B cell (primary cell): ENCODE measurements at regions not wholly inside any gene's neighbourhood (a gene's known extent, or its start where the extent isn't known, plus 50 kb on each side); places are given as distances from the start of the nearest gene placed in this dataset.

Experiments used
- ATAC-seq: fragments of 200-7000 bp; cut with Tn5 transposase; one replicate; pipeline ENCODE4 v1.10.0; 2021; ENCODE audit warnings: low read depth, mild to moderate bottlenecking, moderate number of reproducible peaks, moderate library complexity
- CTCF ChIA-PET: fragments of 350-600 bp; sonication (Branson Sonifier 250); formaldehyde crosslinking; loops from one replicate; lab custom pipeline; 2021; ENCODE audit warnings: antibody characterized with exemption, inconsistent platforms; lab: Charles Lee
- POLR2A ChIA-PET: fragments of 350-600 bp; sonication (Branson Sonifier 250); formaldehyde crosslinking; loops from one replicate; lab custom pipeline; 2021; ENCODE audit warnings: antibody characterized with exemption; lab: Charles Lee
- DNase-seq: peaks from one replicate; pipeline ENCODE4 v3.0.0; 2013
- H2AFZ ChIP-seq: 2 replicates; pipeline ENCODE4 v1.6.1; 2012; ENCODE audit warnings: mild to moderate bottlenecking, low read depth, low read length; ENCODE audit not compliant: insufficient read depth, poor library complexity, severe bottlenecking
- H3K27ac ChIP-seq, 2 donors: 1 replicate in 1 of 2; 2 replicates in 1 of 2; pipeline ENCODE4 v1.5.1; 2012 to 2013; ENCODE audit warnings: low read length in 2 of 2, mild to moderate bottlenecking in 2 of 2, moderate library complexity in 1 of 2
- H3K27me3 ChIP-seq, 4 experiments: fragments of 200-600 bp in 1 of 4; sonication (generic) in 1 of 4; replicated peaks in 1 of 4; 1 replicate in 2 of 4; 2 replicates in 2 of 4; pipeline versions ENCODE4 v1.6.1 to v1.7.0; 2013 to 2016; ENCODE audit warnings: low read length in 3 of 4, mild to moderate bottlenecking in 2 of 4, mixed read lengths in 1 of 4, moderate library complexity in 1 of 4; ENCODE audit not compliant: insufficient read depth in 4 of 4, control insufficient read depth in 3 of 4; ENCODE audit errors: control extremely low read depth in 1 of 4
- H3K36me3 ChIP-seq, 2 experiments: replicated peaks in 1 of 2; 1 replicate in 1 of 2; 2 replicates in 1 of 2; pipeline versions ENCODE4 v1.6.1 to v1.7.1; 2013; ENCODE audit warnings: low read length in 1 of 2; ENCODE audit not compliant: insufficient read depth in 2 of 2, control insufficient read depth in 1 of 2; ENCODE audit errors: control extremely low read depth in 1 of 2, extremely low read depth in 1 of 2
- H3K4me1 ChIP-seq, 2 donors: fragments of 200-600 bp in 1 of 2; sonication (generic) in 1 of 2; 1 replicate in 1 of 2; 2 replicates in 1 of 2; pipeline versions ENCODE4 v1.5.1 to v1.6.1; 2013 to 2017; ENCODE audit warnings: low read length in 2 of 2; ENCODE audit not compliant: control insufficient read depth in 2 of 2, insufficient read depth in 2 of 2
- H3K4me2 ChIP-seq: replicated peaks from 2 replicates; pipeline ENCODE3; 2012; ENCODE audit warnings: mild to moderate bottlenecking, low read depth, low read length; ENCODE audit not compliant: poor library complexity, severe bottlenecking
- H3K4me3 ChIP-seq, 5 experiments: fragments of 200-600 bp in 1 of 5; sonication (generic) in 1 of 5; 1 replicate in 3 of 5; 2 replicates in 2 of 5; pipeline versions ENCODE4 v1.5.1 to v1.7.0; 2011 to 2016; ENCODE audit warnings: low read length in 4 of 5, mild to moderate bottlenecking in 4 of 5, low read depth in 2 of 5, control low read depth in 1 of 5, moderate library complexity in 1 of 5; ENCODE audit not compliant: insufficient read depth in 1 of 5; ENCODE audit errors: control extremely low read depth in 1 of 5, extremely low read depth in 1 of 5
- H3K79me2 ChIP-seq: fragments of 200-600 bp; sonication (generic); one replicate; pipeline ENCODE4 v1.6.0; 2016; ENCODE audit warnings: low read length; ENCODE audit not compliant: control insufficient read depth, insufficient read depth
- H3K9ac ChIP-seq: fragments of 200-600 bp; sonication (generic); 2 replicates; pipeline ENCODE4 v1.6.1; 2017; ENCODE audit warnings: mild to moderate bottlenecking, low read length, moderate library complexity
- H3K9me3 ChIP-seq, 3 donors: one replicate each; pipeline versions ENCODE4 v1.6.1 to v1.7.1; 2013; ENCODE audit warnings: low read length in 2 of 3; ENCODE audit not compliant: control insufficient read depth in 2 of 3, insufficient read depth in 1 of 3; ENCODE audit errors: control extremely low read depth in 1 of 3
- H4K20me1 ChIP-seq: 2 replicates; pipeline ENCODE4 v1.6.0; 2012; ENCODE audit warnings: mild to moderate bottlenecking, low read length; ENCODE audit not compliant: insufficient read depth, control insufficient read depth, poor library complexity, severe bottlenecking
- H3K27ac Mint-ChIP-seq: one replicate; pipeline ENCODE4 v1.8.0; 2021; ENCODE audit warnings: mixed read lengths
- H3K27me3 Mint-ChIP-seq: one replicate; pipeline ENCODE4 v1.8.0; 2021; ENCODE audit warnings: mixed read lengths
- H3K4me1 Mint-ChIP-seq: one replicate; pipeline ENCODE4 v1.8.0; 2021; ENCODE audit warnings: mixed read lengths
- H3K4me3 Mint-ChIP-seq: one replicate; pipeline ENCODE4 v1.8.0; 2021; ENCODE audit warnings: mixed read lengths
- H3K9me3 Mint-ChIP-seq: one replicate; pipeline ENCODE4 v1.8.0; 2022; ENCODE audit warnings: mixed read lengths; ENCODE audit not compliant: insufficient read depth
- EZH2 ChIP-seq: IDR thresholded peaks from 2 replicates; pipeline ENCODE4 v1.6.1; 2012; ENCODE audit warnings: borderline replicate concordance, low read depth, mild to moderate bottlenecking, moderate library complexity, low read length; ENCODE audit not compliant: insufficient read depth, poor library complexity, severe bottlenecking
- WGBS: methylation state at CpG from one replicate; pipeline ENCODE4 v1.1.5; 2013; ENCODE audit warnings: missing lambda C conversion rate; ENCODE audit not compliant: insufficient coverage; 5-methylcytosine and 5-hydroxymethylcytosine counted together
- intact Hi-C: fragments of 100-400 bp; cut with micrococcal nuclease; formaldehyde crosslinking; loops from one replicate; pipeline ENCODE4 v1.10.0; 2022
- TF ChIP-seq, protein P1 (sequence below): fragments of 200-600 bp; IDR thresholded peaks from one replicate; pipeline ENCODE4 v1.8.0; 2022; ENCODE audit warnings: antibody characterized with exemption, mild to moderate bottlenecking

DNA sequence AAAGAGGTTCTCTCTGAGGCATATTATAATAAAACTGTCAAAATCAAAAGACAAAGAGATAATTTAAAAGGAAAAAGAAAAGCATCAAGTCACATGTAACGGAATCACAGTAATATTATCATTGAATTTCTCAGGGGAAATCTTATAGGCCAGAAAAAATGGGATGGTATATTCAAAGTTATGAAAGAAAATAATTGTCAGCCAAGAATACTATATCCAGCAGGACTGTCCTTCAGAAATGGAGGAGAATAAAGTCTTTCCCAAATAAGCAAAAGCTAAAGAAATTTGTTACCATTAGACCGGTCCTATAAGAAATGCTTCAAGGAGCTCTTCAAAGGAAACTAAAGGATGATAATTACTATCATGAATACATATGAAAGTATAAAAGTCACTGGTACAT lies 342.0 kb upstream of the GRAMD2B start:
- Histone ChIP-seq H3K4me3 (no peak overlapping the region), H3K9me3 (peaks cover 0 to 16% (median 11%) of the 10 kb centered on the region in 3 donors), H3K4me1 (no peaks in the 10 kb centered on the region), H3K4me2 (no peak overlapping the region), H3K36me3 (no peaks in the 10 kb centered on the region), H4K20me1 (no peaks in the 10 kb centered on the region), H3K9ac (no peak overlapping the region), H3K79me2 (no peaks in the 10 kb centered on the region), H2AFZ (no peak overlapping the region), H3K27me3 (peaks cover 0 to 3% (median 0%) of the 10 kb centered on the region in 4 experiments), H3K27ac (no peak overlapping the region)
- WGBS = no CpG with 5 or more reads among the region's 2 CpGs
- intact Hi-C loops = no loop called here
- ChIA-PET POLR2A (interaction anchor here (0.6 kb wide), 1 partner anchor 452 kb away, joined by 4 read pairs; no protein-coding TSS in a partner anchor), CTCF (no interaction called here)
- Mint-ChIP-seq H3K27me3 (peaks cover 10% of the 10 kb centered on the region), H3K27ac (no peak overlapping the region), H3K9me3 (peaks cover 16% of the 10 kb centered on the region), H3K4me1 (no peaks in the 10 kb centered on the region), H3K4me3 (no peak overlapping the region)
- TF ChIP-seq, protein P1, sequence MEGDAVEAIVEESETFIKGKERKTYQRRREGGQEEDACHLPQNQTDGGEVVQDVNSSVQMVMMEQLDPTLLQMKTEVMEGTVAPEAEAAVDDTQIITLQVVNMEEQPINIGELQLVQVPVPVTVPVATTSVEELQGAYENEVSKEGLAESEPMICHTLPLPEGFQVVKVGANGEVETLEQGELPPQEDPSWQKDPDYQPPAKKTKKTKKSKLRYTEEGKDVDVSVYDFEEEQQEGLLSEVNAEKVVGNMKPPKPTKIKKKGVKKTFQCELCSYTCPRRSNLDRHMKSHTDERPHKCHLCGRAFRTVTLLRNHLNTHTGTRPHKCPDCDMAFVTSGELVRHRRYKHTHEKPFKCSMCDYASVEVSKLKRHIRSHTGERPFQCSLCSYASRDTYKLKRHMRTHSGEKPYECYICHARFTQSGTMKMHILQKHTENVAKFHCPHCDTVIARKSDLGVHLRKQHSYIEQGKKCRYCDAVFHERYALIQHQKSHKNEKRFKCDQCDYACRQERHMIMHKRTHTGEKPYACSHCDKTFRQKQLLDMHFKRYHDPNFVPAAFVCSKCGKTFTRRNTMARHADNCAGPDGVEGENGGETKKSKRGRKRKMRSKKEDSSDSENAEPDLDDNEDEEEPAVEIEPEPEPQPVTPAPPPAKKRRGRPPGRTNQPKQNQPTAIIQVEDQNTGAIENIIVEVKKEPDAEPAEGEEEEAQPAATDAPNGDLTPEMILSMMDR = no peak
- no peak for TF ChIP-seq EZH2
- DNase-seq = no peak
- ATAC-seq = no peak

DNA sequence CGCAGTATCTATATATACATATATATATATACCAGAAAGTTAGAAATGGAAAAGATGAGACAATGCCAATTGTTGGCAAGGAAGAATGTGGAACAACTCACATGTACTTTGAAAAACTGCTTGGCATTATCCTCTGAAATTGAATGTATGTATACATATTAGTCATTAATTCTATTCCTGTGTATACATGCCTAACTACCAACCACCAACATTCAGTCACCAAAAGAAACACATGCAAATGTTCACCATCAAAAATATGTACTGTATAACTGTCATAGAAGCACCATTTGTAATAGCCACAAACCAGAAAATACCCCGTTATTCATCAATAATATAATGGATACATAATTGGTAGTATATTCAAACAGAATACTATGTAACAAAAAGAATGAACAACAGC lies 330.2 kb upstream of the GRAMD2B start:
- H4K20me1 ChIP-seq = no peaks in the 10 kb centered on the region
- Mint-ChIP-seq H3K4me3 (no peak overlapping the region), H3K4me1 (no peaks in the 10 kb centered on the region), H3K9me3 (peaks cover 8% of the 10 kb centered on the region), H3K27ac (no peak overlapping the region), H3K27me3 (peaks cover 7% of the 10 kb centered on the region)
- ChIA-PET CTCF (no interaction called here), POLR2A (no interaction called here)
- H2AFZ ChIP-seq = no peak overlapping the region
- H3K9ac ChIP-seq = no peak overlapping the region
- DNase-seq (no peak), ATAC-seq (no peak)
- no peak for TF ChIP-seq EZH2
- TF ChIP-seq, protein P1 = no peak
- intact Hi-C loops = no loop called here
- H3K79me2 ChIP-seq = no peaks in the 10 kb centered on the region
- H3K4me2 ChIP-seq = no peak overlapping the region
- peaks cover 0 to 4% (median 0%) of the 10 kb centered on the region in 3 donors for H3K9me3 ChIP-seq
- no peaks in the 10 kb centered on the region for H3K36me3 ChIP-seq
- WGBS = no CpG with 5 or more reads among the region's 2 CpGs
- no peaks in the 10 kb centered on the region for H3K4me1 ChIP-seq
- no peak overlapping the region for H3K4me3 ChIP-seq
- no peak overlapping the region for H3K27ac ChIP-seq
- no peaks in the 10 kb centered on the region for H3K27me3 ChIP-seq
